A549 (cell line): ENCODE measurements at regions not wholly inside any gene's neighbourhood (a gene's known extent, or its start where the extent isn't known, plus 50 kb on each side); places are given as distances from the start of the nearest gene placed in this dataset.
"Not testable (repeated sequence)": the region's sequence is repeated elsewhere in the genome, so short reads cannot be mapped to it uniquely, and the experiment has no call there.

ENCODE experiments used
- ATAC-seq, 2 experiments: fragments of 200-7000 bp in 1 of 2; fragments of >200 bp in 1 of 2; cut with Nextera tagmentation in 1 of 2; cut with Tn5 transposase in 1 of 2; 3 replicates each; pipeline versions ENCODE4 v1.8.0 to v1.9.1; 2018 to 2020; ENCODE audit warnings: mild to moderate bottlenecking in 1 of 2, moderate library complexity in 1 of 2
- CTCF ChIA-PET: fragments of 300-600 bp; sonication (Branson Sonifier 250); formaldehyde crosslinking; extraction: SDS; loops from one replicate; lab custom pipeline; 2021; ENCODE audit warnings: antibody characterized with exemption, inconsistent platforms; lab: Yijun Ruan, JAX
- POLR2A ChIA-PET: fragments of 350-600 bp; formaldehyde crosslinking; extraction: SDS; loops from one replicate; lab custom pipeline; 2021; ENCODE audit warnings: antibody characterized with exemption, inconsistent platforms; lab: Yijun Ruan, JAX
- DNase-seq, 2 experiments: peaks; one replicate each; pipeline versions ENCODE4 v3.0.0 to v3.0.0-alpha.2; 2011 to 2016; ENCODE audit warnings: low read depth in 1 of 2, low spot score in 1 of 2
- FAIRE-seq: peaks from 2 replicates; lab custom pipeline; 2011; peaks lifted over from hg19 to GRCh38; lab: Jason Lieb, UNC
- H3K27ac ChIP-seq, 2 experiments: fragments of >200 bp; sonication (Bioruptor Twin); formaldehyde crosslinking; 3 replicates each; pipeline ENCODE4 v1.5.1; 2016 to 2017
- H3K4me1 ChIP-seq: fragments of >200 bp; sonication (Bioruptor Twin); formaldehyde crosslinking; 3 replicates; pipeline ENCODE4 v1.6.1; 2016
- H3K4me2 ChIP-seq: fragments of >200 bp; sonication (Bioruptor Twin); formaldehyde crosslinking; 3 replicates; pipeline ENCODE4 v1.6.1; 2016
- H3K4me3 ChIP-seq: fragments of >200 bp; sonication (Bioruptor Twin); formaldehyde crosslinking; 3 replicates; pipeline ENCODE4 v1.5.1; 2016
- H3K9me3 ChIP-seq: fragments of >200 bp; sonication (Bioruptor Twin); formaldehyde crosslinking; 3 replicates; pipeline ENCODE4 v1.6.1; 2016
- BHLHE40 ChIP-seq: IDR thresholded peaks from 2 replicates; pipeline ENCODE4 v1.6.1; 2012; ENCODE audit warnings: low read depth, low read length, inconsistent platforms
- CHD4 ChIP-seq: fragments of 200-600 bp; sonication (generic); IDR thresholded peaks from 2 replicates; pipeline ENCODE4 v1.6.1; 2016; ENCODE audit warnings: antibody characterized with exemption, mild to moderate bottlenecking, borderline replicate concordance
- CTCF ChIP-seq: fragments of >200 bp; sonication (Bioruptor Twin); formaldehyde crosslinking; IDR thresholded peaks from 3 replicates; pipeline ENCODE4 v1.5.1; 2016
- EHF ChIP-seq: fragments of 250-450 bp; sonication (Bioruptor Pico); IDR thresholded peaks from 2 replicates; pipeline ENCODE4 v1.5.0; 2020; ENCODE audit warnings: mild to moderate bottlenecking
- EP300 ChIP-seq, 2 experiments: fragments of >200 bp; sonication (Bioruptor Twin); formaldehyde crosslinking; IDR thresholded peaks; 2 replicates in 1 of 2; 3 replicates in 1 of 2; pipeline ENCODE4 v1.6.1; 2016 to 2017
- FOSL2 ChIP-seq, 2 experiments: fragments of 450-650 bp in 1 of 2; fragments of >200 bp in 1 of 2; sonication (Bioruptor Twin) in 1 of 2; formaldehyde crosslinking; IDR thresholded peaks; 2 replicates each; pipeline versions ENCODE4 v1.5.0 to v1.6.1; 2016 to 2020; ENCODE audit warnings: mild to moderate bottlenecking in 1 of 2, moderate library complexity in 1 of 2
- HOXB13 ChIP-seq: fragments of 250-450 bp; sonication (Bioruptor Pico); IDR thresholded peaks from 2 replicates; pipeline ENCODE4 v1.5.0; 2020; ENCODE audit warnings: low read depth, mild to moderate bottlenecking, moderate library complexity
- KDM5A ChIP-seq: fragments of 200-600 bp; sonication (generic); IDR thresholded peaks from 2 replicates; pipeline ENCODE4 v1.6.1; 2016; ENCODE audit warnings: antibody characterized with exemption, mild to moderate bottlenecking
- MAFK ChIP-seq: fragments of 450-650 bp; IDR thresholded peaks from 2 replicates; pipeline ENCODE4 v1.6.1; 2014; ENCODE audit not compliant: partially characterized antibody
- NFE2L2 ChIP-seq: fragments of 150-350 bp; conservative IDR thresholded peaks from 2 replicates; pipeline ENCODE4 v1.6.1; 2014; ENCODE audit warnings: low read length
- POLR2AphosphoS2 ChIP-seq: conservative IDR thresholded peaks from 2 replicates; pipeline ENCODE4 v1.6.1; 2012; ENCODE audit warnings: low read length, improper control_type of control experiment, inconsistent platforms
- ZFP36 ChIP-seq: fragments of 450-650 bp; IDR thresholded peaks from 2 replicates; pipeline ENCODE4 v1.6.1; 2014; ENCODE audit warnings: borderline replicate concordance; ENCODE audit not compliant: partially characterized antibody
- WGBS: methylation state at CpG from one replicate; pipeline ENCODE4 v1.1.6; 2017; ENCODE audit errors: missing lambda C conversion rate; 5-methylcytosine and 5-hydroxymethylcytosine counted together
- TF ChIP-seq, protein P1 (sequence below): fragments of 200-600 bp; sonication (generic); IDR thresholded peaks from 2 replicates; pipeline ENCODE4 v1.6.1; 2016; ENCODE audit warnings: antibody characterized with exemption, mild to moderate bottlenecking, moderate library complexity
- TF ChIP-seq, protein P2 (sequence below): fragments of 150-350 bp; IDR thresholded peaks from 2 replicates; pipeline ENCODE4 v1.6.1; 2014; ENCODE audit warnings: low read depth, mild to moderate bottlenecking, low read length
- TF ChIP-seq, protein P3 (sequence below): fragments of >200 bp; sonication (Bioruptor Twin); formaldehyde crosslinking; IDR thresholded peaks from 2 replicates; pipeline ENCODE4 v1.6.1; 2016
- TF ChIP-seq, protein P4 (sequence below): fragments of >200 bp; sonication (Bioruptor Twin); formaldehyde crosslinking; IDR thresholded peaks from 3 replicates; pipeline ENCODE4 v1.6.1; 2016

DNA sequence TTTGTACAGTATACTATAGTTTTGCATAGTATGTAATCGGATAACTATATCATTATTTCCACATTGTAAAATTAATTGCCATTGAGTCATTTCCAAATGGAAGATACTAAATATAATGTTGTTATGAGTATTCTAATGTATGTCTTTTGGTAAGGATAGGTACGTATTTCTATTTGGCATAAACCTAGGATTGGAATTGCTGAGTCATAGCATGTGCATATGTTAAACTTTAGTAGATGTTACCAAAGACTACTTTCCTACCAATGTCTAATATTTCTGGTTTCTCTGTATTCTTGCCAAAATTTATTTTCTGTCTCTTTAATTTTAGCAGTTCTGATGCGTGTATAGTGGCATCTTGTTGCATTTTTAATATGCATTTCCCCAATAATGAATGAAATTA is 825.1 kb upstream of the ARRDC3 start:
- Histone ChIP-seq H3K4me1 (no peaks in the 10 kb centered on the region), H3K4me2 (no peak overlapping the region), H3K9me3 (0 out of 3 replicates have a peak, but pooled peaks cover 4% of the 10 kb centered on the region), H3K27ac (no peak overlapping the region), H3K4me3 (no peak overlapping the region)
- WGBS: 72% methylated on average over 3 of the region's 3 CpGs
- DNase-seq: no peak
- ChIA-PET CTCF (no interaction called here), POLR2A (no interaction called here)
- FAIRE-seq: no peak
- TF ChIP-seq MAFK (peak; percentile 53), EHF (CRISPR knock-in tag) (no peak), NFE2L2 (peak; percentile 70)
- no peak for ATAC-seq

- no peak for FAIRE-seq
- no peak overlapping the region for H3K4me2 ChIP-seq
- no peak for ATAC-seq
- ChIA-PET POLR2A (no interaction called here), CTCF (no interaction called here)
- H3K27ac ChIP-seq: no peak overlapping the region
- no peak for DNase-seq
- no peak for TF ChIP-seq EHF (CRISPR knock-in tag)
- TF ChIP-seq, protein P1, sequence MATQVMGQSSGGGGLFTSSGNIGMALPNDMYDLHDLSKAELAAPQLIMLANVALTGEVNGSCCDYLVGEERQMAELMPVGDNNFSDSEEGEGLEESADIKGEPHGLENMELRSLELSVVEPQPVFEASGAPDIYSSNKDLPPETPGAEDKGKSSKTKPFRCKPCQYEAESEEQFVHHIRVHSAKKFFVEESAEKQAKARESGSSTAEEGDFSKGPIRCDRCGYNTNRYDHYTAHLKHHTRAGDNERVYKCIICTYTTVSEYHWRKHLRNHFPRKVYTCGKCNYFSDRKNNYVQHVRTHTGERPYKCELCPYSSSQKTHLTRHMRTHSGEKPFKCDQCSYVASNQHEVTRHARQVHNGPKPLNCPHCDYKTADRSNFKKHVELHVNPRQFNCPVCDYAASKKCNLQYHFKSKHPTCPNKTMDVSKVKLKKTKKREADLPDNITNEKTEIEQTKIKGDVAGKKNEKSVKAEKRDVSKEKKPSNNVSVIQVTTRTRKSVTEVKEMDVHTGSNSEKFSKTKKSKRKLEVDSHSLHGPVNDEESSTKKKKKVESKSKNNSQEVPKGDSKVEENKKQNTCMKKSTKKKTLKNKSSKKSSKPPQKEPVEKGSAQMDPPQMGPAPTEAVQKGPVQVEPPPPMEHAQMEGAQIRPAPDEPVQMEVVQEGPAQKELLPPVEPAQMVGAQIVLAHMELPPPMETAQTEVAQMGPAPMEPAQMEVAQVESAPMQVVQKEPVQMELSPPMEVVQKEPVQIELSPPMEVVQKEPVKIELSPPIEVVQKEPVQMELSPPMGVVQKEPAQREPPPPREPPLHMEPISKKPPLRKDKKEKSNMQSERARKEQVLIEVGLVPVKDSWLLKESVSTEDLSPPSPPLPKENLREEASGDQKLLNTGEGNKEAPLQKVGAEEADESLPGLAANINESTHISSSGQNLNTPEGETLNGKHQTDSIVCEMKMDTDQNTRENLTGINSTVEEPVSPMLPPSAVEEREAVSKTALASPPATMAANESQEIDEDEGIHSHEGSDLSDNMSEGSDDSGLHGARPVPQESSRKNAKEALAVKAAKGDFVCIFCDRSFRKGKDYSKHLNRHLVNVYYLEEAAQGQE: no peak
- no peak for TF ChIP-seq CHD4
- TF ChIP-seq POLR2AphosphoS2: no peak
- TF ChIP-seq EP300 (IDR thresholded peaks at IDR 0.05): no peak
- no peak for TF ChIP-seq KDM5A
- TF ChIP-seq, protein P2, sequence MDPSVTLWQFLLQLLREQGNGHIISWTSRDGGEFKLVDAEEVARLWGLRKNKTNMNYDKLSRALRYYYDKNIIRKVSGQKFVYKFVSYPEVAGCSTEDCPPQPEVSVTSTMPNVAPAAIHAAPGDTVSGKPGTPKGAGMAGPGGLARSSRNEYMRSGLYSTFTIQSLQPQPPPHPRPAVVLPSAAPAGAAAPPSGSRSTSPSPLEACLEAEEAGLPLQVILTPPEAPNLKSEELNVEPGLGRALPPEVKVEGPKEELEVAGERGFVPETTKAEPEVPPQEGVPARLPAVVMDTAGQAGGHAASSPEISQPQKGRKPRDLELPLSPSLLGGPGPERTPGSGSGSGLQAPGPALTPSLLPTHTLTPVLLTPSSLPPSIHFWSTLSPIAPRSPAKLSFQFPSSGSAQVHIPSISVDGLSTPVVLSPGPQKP: no peak
- 0 out of 3 replicates have a peak, but pooled peaks cover 4% of the 10 kb centered on the region for H3K9me3 ChIP-seq
- WGBS: 56% methylated on average over 2 of the region's 2 CpGs
- H3K4me1 ChIP-seq: no peaks in the 10 kb centered on the region
- H3K4me3 ChIP-seq: no peak overlapping the region
Measured at GRCh38 chr5:92207151-92207550, 824.0 kb upstream of the ARRDC3 start.

DNA sequence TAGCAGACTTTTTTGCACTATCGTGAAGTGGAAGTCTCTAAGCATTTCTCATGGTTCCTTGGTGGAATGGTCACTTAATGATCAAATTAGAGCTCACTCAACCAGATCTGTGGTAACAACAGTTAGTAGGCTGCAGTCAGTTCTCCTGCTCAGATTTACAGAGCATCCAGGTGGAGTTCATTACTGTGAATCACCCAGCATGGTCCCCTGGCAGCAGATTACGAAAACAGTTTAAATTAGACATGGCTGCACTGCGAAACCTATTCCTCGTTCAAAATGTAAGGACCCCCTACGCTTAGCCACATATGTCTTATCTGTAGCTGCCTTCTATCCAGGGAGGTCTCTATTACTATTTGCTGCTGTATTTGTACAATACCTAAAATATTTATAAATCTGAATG is 823.6 kb upstream of the ARRDC3 start:
- H3K4me3 ChIP-seq: no peak overlapping the region
- no peak for ATAC-seq
- WGBS: 68% methylated on average over 5 of the region's 5 CpGs
- no peak overlapping the region for H3K27ac ChIP-seq
- CTCF ChIA-PET: no interaction called here
- no peak for FAIRE-seq
- TF ChIP-seq, protein P3, sequence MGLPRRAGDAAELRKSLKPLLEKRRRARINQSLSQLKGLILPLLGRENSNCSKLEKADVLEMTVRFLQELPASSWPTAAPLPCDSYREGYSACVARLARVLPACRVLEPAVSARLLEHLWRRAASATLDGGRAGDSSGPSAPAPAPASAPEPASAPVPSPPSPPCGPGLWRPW: no peak
- TF ChIP-seq HOXB13 (CRISPR knock-in tag) (no peak), BHLHE40 (no peak), CTCF (no peak), FOSL2 (IDR thresholded peaks at IDR 0.05) (no peak), FOSL2 (CRISPR knock-in tag; IDR thresholded peaks at IDR 0.05) (no peak), ZFP36 (no peak), CHD4 (no peak), KDM5A (no peak)
- TF ChIP-seq, protein P4, sequence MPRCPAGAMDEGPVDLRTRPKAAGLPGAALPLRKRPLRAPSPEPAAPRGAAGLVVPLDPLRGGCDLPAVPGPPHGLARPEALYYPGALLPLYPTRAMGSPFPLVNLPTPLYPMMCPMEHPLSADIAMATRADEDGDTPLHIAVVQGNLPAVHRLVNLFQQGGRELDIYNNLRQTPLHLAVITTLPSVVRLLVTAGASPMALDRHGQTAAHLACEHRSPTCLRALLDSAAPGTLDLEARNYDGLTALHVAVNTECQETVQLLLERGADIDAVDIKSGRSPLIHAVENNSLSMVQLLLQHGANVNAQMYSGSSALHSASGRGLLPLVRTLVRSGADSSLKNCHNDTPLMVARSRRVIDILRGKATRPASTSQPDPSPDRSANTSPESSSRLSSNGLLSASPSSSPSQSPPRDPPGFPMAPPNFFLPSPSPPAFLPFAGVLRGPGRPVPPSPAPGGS: no peak
- H3K4me2 ChIP-seq: no peak overlapping the region
- POLR2A ChIA-PET: no interaction called here
- H3K9me3 ChIP-seq: 0 out of 3 replicates have a peak, but pooled peaks cover 4% of the 10 kb centered on the region
- H3K4me1 ChIP-seq: no peaks in the 10 kb centered on the region
- no peak for DNase-seq

- CTCF ChIA-PET, H3K4me3 ChIP-seq: not testable (repeated sequence)
- WGBS: 89% methylated on average over 21 of the region's 27 CpGs
Measured at GRCh38 chr5:92199035-92199434, 815.9 kb upstream of the ARRDC3 start.

More at GRCh38 chr5:92199035-92199434, 815.9 kb upstream of the ARRDC3 start:
- H3K9me3 ChIP-seq, ATAC-seq, H3K4me2 ChIP-seq, FAIRE-seq, DNase-seq, H3K27ac ChIP-seq, POLR2A ChIA-PET, H3K4me1 ChIP-seq: not testable (repeated sequence)
